ENCODE measurements at regions not wholly inside any gene's neighbourhood (a gene's known extent, or its start where the extent isn't known, plus 50 kb on each side); places are given as distances from the start of the nearest gene placed in this dataset.

- H3K79me1 ChIP-seq (ENCODE audit: low read depth, low read length), result no peaks in the 10 kb centered on the region
- no peak overlapping the region for H3K4me3 ChIP-seq (ENCODE audit: extremely low read depth in 1 of 4, insufficient read depth in 2 of 4, low read depth in 3 of 4, low read length in 4 of 4)
- POLR2A ChIA-PET (ENCODE audit: partially characterized antibody), result no interaction called here
- H2BK15ac ChIP-seq (ENCODE audit: low read length), result no peak overlapping the region
- DNase-seq (ENCODE audit: low read depth in 1 of 2, low spot score in 2 of 2), result no peak
- H4K5ac ChIP-seq (ENCODE audit: insufficient read length, low read depth, low read length), result no peak overlapping the region
- no peak overlapping the region for H2BK12ac ChIP-seq (ENCODE audit: low read depth, low read length)
- no peak overlapping the region for H4K91ac ChIP-seq (replicated peaks; ENCODE audit: insufficient read length, low read length)
- no peak overlapping the region for H2BK120ac ChIP-seq (replicated peaks; ENCODE audit: low read depth, low read length)
- no peak overlapping the region for H3K4me2 ChIP-seq (ENCODE audit: insufficient read depth in 1 of 2, low read depth in 2 of 2, low read length in 2 of 2)
- no peak overlapping the region for H3K14ac ChIP-seq (ENCODE audit: insufficient read length)
- no peak overlapping the region for H3K4ac ChIP-seq (replicated peaks; ENCODE audit: insufficient read length, low read depth, low read length)
- no peak overlapping the region for H3K18ac ChIP-seq (ENCODE audit: extremely low read depth, low read length)
- no peaks in the 10 kb centered on the region for H3K79me2 ChIP-seq (ENCODE audit: control insufficient read depth in 1 of 2, insufficient read depth in 2 of 2, low read length in 2 of 2)
- TF ChIP-seq MAFK (IDR thresholded peaks at IDR 0.05; ENCODE audit: low read depth, low read length), result no peak
- no peak for TF ChIP-seq SAP30 (IDR thresholded peaks at IDR 0.05; ENCODE audit: insufficient read depth, insufficient replicate concordance, low read length)
- no peak for TF ChIP-seq KDM5A (IDR thresholded peaks at IDR 0.05; ENCODE audit: low read length)
- no peak for TF ChIP-seq POLR2AphosphoS5 (IDR thresholded peaks at IDR 0.05; ENCODE audit: low read depth, low read length)
- no peak for TF ChIP-seq SP4 (IDR thresholded peaks at IDR 0.05; ENCODE audit: low read length)
- TF ChIP-seq JUND (IDR thresholded peaks at IDR 0.05; ENCODE audit: low read length), result no peak
- no peak for TF ChIP-seq GABPA (IDR thresholded peaks at IDR 0.05; ENCODE audit: borderline replicate concordance, insufficient read depth, low read length)
- no peak for TF ChIP-seq E2F6 (IDR thresholded peaks at IDR 0.05)
- TF ChIP-seq KDM1A (IDR thresholded peaks at IDR 0.05; ENCODE audit: borderline replicate concordance, low read length), result no peak
- no peak for TF ChIP-seq SP1 (IDR thresholded peaks at IDR 0.05; ENCODE audit: low read depth, low read length)
- no peak for TF ChIP-seq RNF2 (IDR thresholded peaks at IDR 0.05; ENCODE audit: borderline replicate concordance, low read depth, low read length, missing control alignments, poor library complexity, severe bottlenecking)
- no peak for TF ChIP-seq NANOG (IDR thresholded peaks at IDR 0.05; ENCODE audit: insufficient read depth, low read depth, low read length, poor library complexity, severe bottlenecking)
- TF ChIP-seq ASH2L (IDR thresholded peaks at IDR 0.05; ENCODE audit: low read length), result no peak
- H2AFZ ChIP-seq (ENCODE audit: low read length), result no peak overlapping the region
- no peak for FAIRE-seq
- H3K4me1 ChIP-seq (replicated peaks in 1 of 4; ENCODE audit: control insufficient read depth in 3 of 4, insufficient read depth in 4 of 4, low read length in 3 of 4), result peaks cover 0 to 4% (median 2%) of the 10 kb centered on the region in 4 experiments; a peak in 2 of 7 replicates
- H3K27ac ChIP-seq (ENCODE audit: low read depth, low read length), result no peak overlapping the region
- WGBS, 2 experiments (ENCODE audit: extremely low coverage in 1 of 2, insufficient coverage in 1 of 2, insufficient read length in 1 of 2, insufficient replicate concordance in 2 of 2, low coverage in 1 of 2, low lambda C conversion rate in 2 of 2, missing lambda C conversion rate in 1 of 2), result 84% methylated on average over 4 of the region's 4 CpGs; no CpG with 5 or more reads in 1 of the 2 experiments
- H3K56ac ChIP-seq (replicated peaks; ENCODE audit: insufficient read length, low read depth, low read length), result no peak overlapping the region
- no peaks in the 10 kb centered on the region for H3K23me2 ChIP-seq (ENCODE audit: low read depth, low read length)
- CTCF ChIA-PET (ENCODE audit: partially characterized antibody), result interaction anchor here (0.8 to 3.5 kb wide), 4 partner anchors 11 to 398 kb away, joined by 3 to 41 read pairs (median 4); no protein-coding TSS in a partner anchor
- H2BK5ac ChIP-seq (ENCODE audit: low read depth, low read length), result no peak overlapping the region
- no peaks in the 10 kb centered on the region; a peak in 1 of 4 replicates for H3K9me3 ChIP-seq (ENCODE audit: insufficient read depth in 2 of 2, low read depth in 1 of 2, low read length in 1 of 2)
- no peak overlapping the region for H2BK20ac ChIP-seq (ENCODE audit: low read length)
- no peak overlapping the region for H3K23ac ChIP-seq (ENCODE audit: insufficient read length)
- no peak overlapping the region for H4K8ac ChIP-seq (ENCODE audit: extremely low read depth, insufficient read depth, low read length)
- no peak overlapping the region for H2AK5ac ChIP-seq (ENCODE audit: low read depth, low read length)
- no peaks in the 10 kb centered on the region for H3K36me3 ChIP-seq (ENCODE audit: control insufficient read depth in 2 of 4, insufficient read depth in 4 of 4, low read length in 3 of 4)
- no peaks in the 10 kb centered on the region for H4K20me1 ChIP-seq (replicated peaks in 1 of 2; ENCODE audit: control insufficient read depth in 1 of 2, insufficient read depth in 2 of 2, low read length in 2 of 2)
- H3K9ac ChIP-seq (replicated peaks in 1 of 4; ENCODE audit: extremely low read depth in 1 of 4, low read depth in 3 of 4, low read length in 3 of 4), result no peak overlapping the region
- H3K27me3 ChIP-seq (replicated peaks in 1 of 4; ENCODE audit: control insufficient read depth in 3 of 4, extremely low read depth in 1 of 4, insufficient read depth in 3 of 4, low read length in 3 of 4), result no peaks in the 10 kb centered on the region
Observed at GRCh38 chr1:224524679-224525078, 90.1 kb upstream of the WDR26 start.

Data from H1 (cell line).